ENCODE measurements at regions not wholly inside any gene's neighbourhood (a gene's known extent, or its start where the extent isn't known, plus 50 kb on each side); places are given as distances from the start of the nearest gene placed in this dataset.

GRCh38 chr9:80932181-80932580 is 757.2 kb downstream of the TLE1 start (continued):
- TF ChIP-seq ASH2L (IDR thresholded peaks at IDR 0.05; ENCODE audit: low read length) (no peak), POU5F1 (IDR thresholded peaks at IDR 0.05; ENCODE audit: low read depth, low read length) (no peak), POLR2A (IDR thresholded peaks at IDR 0.05; ENCODE audit: control extremely low read depth in 1 of 2, low read depth in 2 of 2, low read length in 2 of 2) (no peak), GTF2F1 (IDR thresholded peaks at IDR 0.05; ENCODE audit: borderline replicate concordance, low read depth, low read length) (no peak), KDM5A (IDR thresholded peaks at IDR 0.05; ENCODE audit: low read length) (no peak), USF2 (IDR thresholded peaks at IDR 0.05; ENCODE audit: low read length) (no peak), NRF1 (IDR thresholded peaks at IDR 0.05; ENCODE audit: low read depth, low read length) (no peak), NANOG (IDR thresholded peaks at IDR 0.05; ENCODE audit: insufficient read depth, low read depth, low read length, poor library complexity, severe bottlenecking) (no peak), CBX5 (IDR thresholded peaks at IDR 0.05; ENCODE audit: low read depth, low read length) (no peak)
